ENCODE measurements at regions not wholly inside any gene's neighbourhood (a gene's known extent, or its start where the extent isn't known, plus 50 kb on each side); places are given as distances from the start of the nearest gene placed in this dataset.

GRCh38 chr22:49527611-49528419 lies 299.9 kb downstream of the BRD1 start:
- no peak overlapping the region for H3K4me3 ChIP-seq (ENCODE audit: low read length)
- no peaks in the 10 kb centered on the region for H3K9me3 ChIP-seq (ENCODE audit: low read depth, low read length)
- H3K4me1 ChIP-seq (ENCODE audit: insufficient read depth, low read length): no peaks in the 10 kb centered on the region
- H3K27me3 ChIP-seq (ENCODE audit: insufficient read depth, low read length): no peaks in the 10 kb centered on the region

- Histone ChIP-seq H3K4me3 (ENCODE audit: low read length) (no peak overlapping the region), H3K9me3 (ENCODE audit: low read depth, low read length) (no peaks in the 10 kb centered on the region), H3K4me1 (ENCODE audit: insufficient read depth, low read length) (no peaks in the 10 kb centered on the region), H3K27me3 (ENCODE audit: insufficient read depth, low read length) (no peaks in the 10 kb centered on the region)
Measured at GRCh38 chr22:49525801-49526535, 301.7 kb downstream of the BRD1 start.

GRCh38 chr22:49525360-49525759 lies 302.3 kb downstream of the BRD1 start:
- Histone ChIP-seq H3K27me3 (ENCODE audit: insufficient read depth, low read length) (no peaks in the 10 kb centered on the region), H3K9me3 (ENCODE audit: low read depth, low read length) (no peaks in the 10 kb centered on the region), H3K4me3 (ENCODE audit: low read length) (no peak overlapping the region), H3K4me1 (ENCODE audit: insufficient read depth, low read length) (no peaks in the 10 kb centered on the region)

- Histone ChIP-seq H3K4me3 (ENCODE audit: low read length) (no peak overlapping the region), H3K9me3 (ENCODE audit: low read depth, low read length) (no peaks in the 10 kb centered on the region), H3K4me1 (ENCODE audit: insufficient read depth, low read length) (no peaks in the 10 kb centered on the region), H3K27me3 (ENCODE audit: insufficient read depth, low read length) (no peaks in the 10 kb centered on the region)
Measured at GRCh38 chr22:49524362-49524761, 303.3 kb downstream of the BRD1 start.

- Histone ChIP-seq H3K4me3 (ENCODE audit: low read length) (no peak overlapping the region), H3K9me3 (ENCODE audit: low read depth, low read length) (no peaks in the 10 kb centered on the region), H3K27me3 (ENCODE audit: insufficient read depth, low read length) (no peaks in the 10 kb centered on the region), H3K4me1 (ENCODE audit: insufficient read depth, low read length) (no peaks in the 10 kb centered on the region)
Measured at GRCh38 chr22:49523374-49524008, 304.2 kb downstream of the BRD1 start.

- Histone ChIP-seq H3K9me3 (ENCODE audit: low read depth, low read length) (no peaks in the 10 kb centered on the region), H3K4me3 (ENCODE audit: low read length) (no peak overlapping the region), H3K4me1 (ENCODE audit: insufficient read depth, low read length) (no peaks in the 10 kb centered on the region), H3K27me3 (ENCODE audit: insufficient read depth, low read length) (no peaks in the 10 kb centered on the region)
Measured at GRCh38 chr22:49522582-49523373, 304.9 kb downstream of the BRD1 start.

- Histone ChIP-seq H3K4me3 (ENCODE audit: low read length) (no peak overlapping the region), H3K27me3 (ENCODE audit: insufficient read depth, low read length) (no peaks in the 10 kb centered on the region), H3K9me3 (ENCODE audit: low read depth, low read length) (no peaks in the 10 kb centered on the region), H3K4me1 (ENCODE audit: insufficient read depth, low read length) (no peaks in the 10 kb centered on the region)
Measured at GRCh38 chr22:49521787-49522224, 305.9 kb downstream of the BRD1 start.

- H3K4me3 ChIP-seq (ENCODE audit: low read length): no peak overlapping the region
- H3K4me1 ChIP-seq (ENCODE audit: insufficient read depth, low read length): no peaks in the 10 kb centered on the region
- no peaks in the 10 kb centered on the region for H3K9me3 ChIP-seq (ENCODE audit: low read depth, low read length)
- no peaks in the 10 kb centered on the region for H3K27me3 ChIP-seq (ENCODE audit: insufficient read depth, low read length)
Measured at GRCh38 chr22:49519117-49519737, 308.4 kb downstream of the BRD1 start.

GRCh38 chr22:49518436-49518970 lies 309.2 kb downstream of the BRD1 start:
- H3K4me1 ChIP-seq (ENCODE audit: insufficient read depth, low read length): no peaks in the 10 kb centered on the region

GRCh38 chr22:49517667-49518185 lies 309.9 kb downstream of the BRD1 start:
- Histone ChIP-seq H3K4me1 (ENCODE audit: insufficient read depth, low read length) (no peaks in the 10 kb centered on the region), H3K4me3 (ENCODE audit: low read length) (no peak overlapping the region), H3K9me3 (ENCODE audit: low read depth, low read length) (no peaks in the 10 kb centered on the region), H3K27me3 (ENCODE audit: insufficient read depth, low read length) (no peaks in the 10 kb centered on the region)

More at GRCh38 chr22:49518436-49518970, 309.2 kb downstream of the BRD1 start:
- no peak overlapping the region for H3K4me3 ChIP-seq (ENCODE audit: low read length)
- H3K9me3 ChIP-seq (ENCODE audit: low read depth, low read length): no peaks in the 10 kb centered on the region
- H3K27me3 ChIP-seq (ENCODE audit: insufficient read depth, low read length): no peaks in the 10 kb centered on the region

GRCh38 chr22:49517211-49517610 lies 310.5 kb downstream of the BRD1 start:
- H3K27me3 ChIP-seq (ENCODE audit: insufficient read depth, low read length): no peaks in the 10 kb centered on the region
- no peaks in the 10 kb centered on the region for H3K4me1 ChIP-seq (ENCODE audit: insufficient read depth, low read length)

GRCh38 chr22:49515475-49515874 lies 312.2 kb downstream of the BRD1 start:
- no peaks in the 10 kb centered on the region for H3K4me1 ChIP-seq (ENCODE audit: insufficient read depth, low read length)
- no peaks in the 10 kb centered on the region for H3K27me3 ChIP-seq (ENCODE audit: insufficient read depth, low read length)
- peaks cover 10% of the 10 kb centered on the region for H3K9me3 ChIP-seq (ENCODE audit: low read depth, low read length)
- no peak overlapping the region for H3K4me3 ChIP-seq (ENCODE audit: low read length)

More at GRCh38 chr22:49517211-49517610, 310.5 kb downstream of the BRD1 start:
- no peak overlapping the region for H3K4me3 ChIP-seq (ENCODE audit: low read length)
- H3K9me3 ChIP-seq (ENCODE audit: low read depth, low read length): peaks cover under 1% of the 10 kb centered on the region

GRCh38 chr22:49514641-49515040 lies 313.0 kb downstream of the BRD1 start:
- H3K9me3 ChIP-seq (ENCODE audit: low read depth, low read length): peaks cover 10% of the 10 kb centered on the region
- no peaks in the 10 kb centered on the region for H3K4me1 ChIP-seq (ENCODE audit: insufficient read depth, low read length)

GRCh38 chr22:49514211-49514610 lies 313.5 kb downstream of the BRD1 start:
- H3K4me1 ChIP-seq (ENCODE audit: insufficient read depth, low read length): no peaks in the 10 kb centered on the region
- no peak overlapping the region for H3K4me3 ChIP-seq (ENCODE audit: low read length)
- H3K9me3 ChIP-seq (ENCODE audit: low read depth, low read length): peaks cover 10% of the 10 kb centered on the region
- H3K27me3 ChIP-seq (ENCODE audit: insufficient read depth, low read length): no peaks in the 10 kb centered on the region

More at GRCh38 chr22:49514641-49515040, 313.0 kb downstream of the BRD1 start:
- H3K27me3 ChIP-seq (ENCODE audit: insufficient read depth, low read length): no peaks in the 10 kb centered on the region
- H3K4me3 ChIP-seq (ENCODE audit: low read length): no peak overlapping the region

Measured in mononuclear cell (primary cell).